GM18517 (cell line): ENCODE measurements at regions not wholly inside any gene's neighbourhood (a gene's known extent, or its start where the extent isn't known, plus 50 kb on each side); places are given as distances from the start of the nearest gene placed in this dataset.

ENCODE experiments used
- ATAC-seq: cut with Tn5 transposase; IDR thresholded peaks from one replicate; pipeline ENCODE4 v1.9.1; 2021; ENCODE audit warnings: mild to moderate bottlenecking, moderate library complexity; ENCODE audit not compliant: unreplicated experiment

GRCh38 chr9:91090130-91090410 lies 271.6 kb downstream of the AUH start:
- ATAC-seq: no peak

- ATAC-seq: no peak
Measured at GRCh38 chr9:91092214-91092613, 269.5 kb downstream of the AUH start.

- no peak for ATAC-seq
Measured at GRCh38 chr9:91094324-91095088, 267.2 kb downstream of the AUH start.

GRCh38 chr9:91098203-91098850 lies 263.4 kb downstream of the AUH start:
- ATAC-seq: no peak

GRCh38 chr9:91099436-91099835 lies 262.3 kb downstream of the AUH start:
- no peak for ATAC-seq

- no peak for ATAC-seq
Measured at GRCh38 chr9:91100878-91101450, 260.8 kb downstream of the AUH start.

DNA sequence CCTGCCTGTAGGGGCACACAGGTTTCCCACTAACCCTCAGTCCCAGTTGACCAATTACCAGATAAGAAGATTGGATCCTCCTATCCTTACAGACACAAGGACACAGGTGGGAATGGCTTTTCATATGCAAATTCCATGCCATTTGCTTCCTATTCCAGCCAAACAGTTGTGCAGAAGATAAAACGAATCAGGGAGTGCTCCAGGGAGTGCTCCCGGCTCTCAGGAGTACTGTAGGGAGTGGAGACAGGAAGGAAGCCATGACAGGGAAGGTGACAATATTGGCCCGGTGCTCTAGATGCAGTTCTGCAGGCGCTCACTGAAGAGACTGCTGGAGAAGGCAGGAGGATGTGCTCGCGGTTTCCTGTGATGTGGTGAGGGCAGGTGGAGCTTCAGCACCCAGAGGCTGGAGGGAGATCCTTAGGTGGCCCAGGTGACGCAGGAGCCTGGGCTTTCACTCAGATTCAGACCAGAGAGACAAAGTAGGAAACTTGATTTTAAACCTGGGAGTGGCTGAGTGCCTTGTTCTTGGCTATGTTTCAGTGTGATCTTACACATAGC lies 260.0 kb downstream of the AUH start:
- no peak for ATAC-seq

DNA sequence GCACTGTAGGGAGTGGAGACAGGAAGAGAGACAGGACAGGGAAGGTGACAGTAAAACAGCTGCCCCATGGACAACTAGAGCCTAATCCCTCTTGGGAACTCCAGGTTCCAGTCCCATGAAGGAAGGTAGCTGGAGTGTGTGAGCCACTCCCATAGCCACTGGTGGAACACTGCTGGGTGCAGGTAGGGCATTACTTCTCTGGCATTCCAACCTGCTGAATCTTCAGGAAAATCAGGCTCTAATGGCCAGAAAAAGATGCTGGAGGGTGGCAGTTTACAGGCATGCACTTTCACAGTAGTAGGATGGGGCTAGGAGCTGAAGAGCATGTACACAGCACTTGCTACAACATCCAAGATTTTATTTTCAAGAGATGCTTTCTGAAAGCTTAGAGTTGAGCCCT lies 259.4 kb downstream of the AUH start:
- ATAC-seq: no peak

- no peak for ATAC-seq
Measured at GRCh38 chr9:91103931-91104330, 257.8 kb downstream of the AUH start.

- no peak for ATAC-seq
Measured at GRCh38 chr9:91106415-91107081, 255.2 kb downstream of the AUH start.

GRCh38 chr9:91111226-91111625 lies 250.5 kb downstream of the AUH start:
- no peak for ATAC-seq

GRCh38 chr9:91111876-91112275 lies 249.8 kb downstream of the AUH start:
- ATAC-seq: no peak

DNA sequence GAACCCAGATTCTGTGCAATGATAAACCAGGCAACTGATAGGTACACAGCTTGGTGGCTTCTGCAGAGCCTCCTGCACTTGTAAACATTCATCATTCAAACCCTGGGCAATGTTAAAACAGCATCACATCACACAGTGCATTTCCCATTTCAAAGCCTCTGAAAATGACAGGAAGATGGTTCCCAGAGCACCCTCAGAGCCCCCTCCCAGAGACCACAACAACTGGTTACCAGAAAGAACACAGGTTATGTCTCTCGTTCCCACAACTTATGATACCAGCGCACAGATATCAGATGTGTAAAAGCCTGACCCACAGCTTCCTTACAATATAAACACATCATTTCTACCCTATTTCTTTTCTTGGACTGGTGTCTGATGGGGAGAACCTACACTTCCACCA lies 248.7 kb downstream of the AUH start:
- no peak for ATAC-seq

GRCh38 chr9:91114450-91114849 lies 247.3 kb downstream of the AUH start:
- no peak for ATAC-seq

DNA sequence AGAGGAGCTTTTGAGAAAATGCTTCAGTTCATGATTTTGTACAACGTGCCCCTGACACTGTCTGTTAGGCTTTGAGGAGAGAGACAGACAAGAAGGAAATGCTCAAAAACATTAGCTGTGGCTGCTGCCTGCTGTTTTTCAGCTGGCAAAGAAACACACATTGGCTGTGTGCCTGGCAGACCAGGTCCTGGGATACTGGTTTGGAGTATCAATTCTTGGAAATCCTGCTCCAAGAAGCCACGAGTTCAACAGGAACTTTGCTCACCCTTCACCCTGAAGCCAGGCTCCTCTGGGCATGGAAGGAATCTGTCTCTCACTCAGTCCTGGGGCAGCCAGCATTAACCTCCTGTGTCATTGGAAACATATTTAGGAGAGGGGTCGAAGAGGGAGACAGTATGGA lies 245.5 kb downstream of the AUH start:
- ATAC-seq: no peak

DNA sequence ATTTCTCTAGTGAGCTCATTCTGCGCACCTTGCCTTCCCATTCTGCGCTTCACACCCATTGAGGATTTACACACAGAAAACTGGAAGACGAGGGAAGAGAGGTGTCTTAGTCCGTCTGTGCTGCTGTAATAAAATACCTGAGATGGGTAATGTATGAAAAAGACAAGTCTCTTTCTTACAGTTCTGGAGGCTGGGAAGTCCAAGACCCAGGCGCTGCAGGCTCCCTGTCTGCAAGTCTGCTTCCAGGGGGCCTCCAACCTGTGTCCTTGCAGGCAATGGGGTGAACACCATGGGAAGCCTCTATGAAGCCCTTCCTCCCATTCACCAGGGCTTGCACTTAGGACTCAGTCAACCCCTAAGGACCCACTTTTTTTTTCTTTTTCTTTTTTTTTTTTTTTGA lies 245.0 kb downstream of the AUH start:
- no peak for ATAC-seq

- no peak for ATAC-seq
Measured at GRCh38 chr9:91117474-91117891, 244.2 kb downstream of the AUH start.

DNA sequence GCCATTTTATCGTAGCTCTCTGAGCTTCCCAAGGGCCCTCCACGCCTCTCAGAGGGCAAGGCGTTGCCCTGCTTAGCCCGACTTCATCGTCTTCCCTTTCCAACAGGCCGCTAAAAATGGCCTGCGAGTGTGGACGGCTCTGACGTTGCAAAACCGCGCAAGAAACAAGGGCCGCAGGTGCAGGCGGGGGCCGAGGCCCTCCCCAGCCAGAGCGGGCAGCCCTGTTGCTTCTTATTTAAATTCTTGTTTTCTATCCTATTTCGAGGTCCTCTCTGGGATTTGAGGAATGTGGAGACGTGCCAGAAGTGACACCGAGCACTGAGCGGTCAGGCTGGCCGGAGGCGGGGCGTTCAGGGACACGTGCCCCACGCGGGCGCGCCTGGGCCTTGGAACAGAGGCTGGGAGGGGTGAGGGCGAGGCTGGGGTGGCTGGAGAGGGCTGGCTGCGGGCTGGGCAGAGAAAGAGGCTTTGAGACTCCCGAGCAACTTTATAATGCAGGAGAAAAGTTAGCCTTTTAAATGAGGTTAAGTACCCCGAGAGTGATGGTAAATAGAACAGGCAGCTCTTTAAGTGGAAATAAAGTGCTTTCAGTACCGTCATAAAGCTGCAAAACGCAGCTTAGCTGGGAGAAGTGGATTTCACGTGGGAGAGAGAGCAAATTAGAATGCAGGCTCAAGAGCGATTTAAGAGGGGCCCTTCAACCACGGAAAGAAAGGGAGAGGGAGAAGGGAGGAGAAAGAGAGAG lies 243.6 kb downstream of the AUH start:
- no peak for ATAC-seq

DNA sequence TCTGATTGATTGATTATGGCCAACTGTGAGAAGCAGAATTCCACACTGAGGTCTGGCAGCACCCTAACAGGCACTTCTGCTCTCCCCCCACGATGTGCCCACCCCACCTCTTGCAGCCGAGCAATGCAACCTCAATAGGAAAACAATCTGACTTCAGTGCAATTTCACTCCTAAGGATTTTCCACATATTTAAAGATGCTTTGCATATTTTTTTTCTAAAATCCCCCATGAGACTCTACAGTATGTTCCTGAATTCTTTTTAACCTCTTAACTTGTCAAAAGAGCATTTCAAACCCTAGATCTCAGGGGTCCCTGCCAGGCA lies 243.1 kb downstream of the AUH start:
- ATAC-seq: no peak

DNA sequence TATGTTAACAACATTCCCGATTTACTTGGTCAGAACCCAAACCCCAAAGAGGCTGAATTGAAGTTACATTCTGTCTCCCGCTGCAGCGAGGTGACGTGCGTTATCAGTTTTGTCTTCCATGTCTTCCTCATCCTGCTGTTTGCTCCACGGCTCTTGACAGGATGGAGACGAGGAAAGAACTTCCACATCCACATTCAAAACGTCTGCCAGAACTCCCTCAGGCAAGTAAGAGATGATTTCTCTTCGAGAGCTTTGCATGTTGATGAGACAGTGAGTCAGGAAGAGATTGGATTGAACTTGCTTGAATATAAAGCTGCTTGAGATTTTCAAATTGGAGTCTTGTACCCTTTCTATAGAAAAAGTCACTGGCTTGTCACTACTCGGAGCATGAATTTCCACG lies 242.6 kb downstream of the AUH start:
- ATAC-seq: no peak

DNA sequence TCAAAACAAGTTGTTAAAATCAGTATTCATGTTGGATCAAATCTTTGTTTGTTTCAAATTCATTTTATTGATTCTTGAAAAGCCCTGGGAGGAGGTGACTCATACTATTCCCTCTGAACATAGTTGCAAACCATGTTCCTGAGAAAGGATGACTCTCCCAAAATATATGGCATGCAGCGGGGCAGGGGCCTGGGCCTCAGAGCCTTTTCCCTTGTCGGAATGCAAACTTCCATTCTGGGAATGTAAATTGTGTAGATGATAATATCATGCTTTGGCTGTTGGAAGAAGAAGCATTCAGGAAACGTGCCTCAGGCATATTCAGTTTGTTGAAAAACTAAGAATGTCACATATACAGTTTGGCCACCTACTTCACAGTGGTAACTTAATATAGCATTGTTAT lies 242.0 kb downstream of the AUH start:
- no peak for ATAC-seq
